Activated CD4-positive, alpha-beta T cell treated with anti-CD3 and anti-CD28 coated beads for 48 hours (primary cell): ENCODE measurements at regions not wholly inside any gene's neighbourhood (a gene's known extent, or its start where the extent isn't known, plus 50 kb on each side); places are given as distances from the start of the nearest gene placed in this dataset.
"Not testable (repeated sequence)": the region's sequence is repeated elsewhere in the genome, so short reads cannot be mapped to it uniquely, and the experiment has no call there.

Experiments used
- DNase-seq: peaks from one replicate; pipeline ENCODE4 v3.0.0-alpha.2; 2020

DNA sequence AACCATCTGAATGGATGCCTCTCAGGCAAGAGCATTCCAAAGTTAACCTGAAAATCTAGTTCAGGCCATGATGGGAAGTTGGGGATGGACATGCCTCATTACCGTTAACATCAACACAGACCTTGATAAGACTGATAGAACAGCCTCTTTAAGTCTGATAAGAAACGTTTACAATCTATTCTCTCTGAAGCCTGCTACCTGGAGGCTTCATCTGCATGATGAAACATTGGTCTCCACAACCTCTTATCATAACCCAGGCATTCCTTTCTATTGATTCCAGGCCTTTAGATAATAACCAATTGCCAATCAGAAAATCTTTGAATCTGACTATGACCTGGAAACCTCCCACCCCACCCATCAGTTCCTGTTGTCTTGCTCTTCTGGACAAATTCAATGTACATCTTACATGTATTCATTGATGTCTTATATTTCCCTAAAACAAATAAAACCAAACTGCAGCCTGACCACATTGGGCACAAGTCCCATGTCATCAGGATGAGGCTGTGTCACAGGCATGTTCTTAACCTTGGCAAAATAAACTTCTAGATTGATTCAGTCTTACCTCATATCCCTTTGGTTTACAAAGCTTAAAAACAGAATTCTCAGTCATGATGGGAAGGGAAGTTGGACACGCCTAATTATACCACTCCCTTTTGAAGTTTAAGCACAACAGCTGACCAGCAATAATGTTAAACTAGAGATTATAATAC is 843.8 kb upstream of the SPRY2 start:
- DNase-seq, result no peak

DNA sequence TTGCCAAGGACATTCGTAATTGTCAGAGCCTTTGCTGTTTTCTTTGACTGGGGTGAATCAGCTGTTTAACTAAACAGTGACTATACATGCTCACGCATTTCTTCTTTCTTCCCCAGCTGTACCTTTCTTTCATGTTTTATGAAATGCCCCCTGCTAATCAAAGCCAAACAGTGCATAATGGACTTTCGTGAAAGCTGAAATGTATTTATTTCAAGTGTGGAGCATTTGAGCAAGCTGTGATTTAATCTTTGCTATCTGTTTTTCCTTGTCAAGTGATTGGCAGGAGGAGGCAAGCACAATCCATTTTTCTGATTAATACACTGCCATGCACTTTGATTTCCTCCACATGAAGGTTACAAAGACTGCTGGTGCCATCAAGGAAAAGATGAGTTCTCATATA is 831.7 kb upstream of the SPRY2 start:
- no peak for DNase-seq

DNA sequence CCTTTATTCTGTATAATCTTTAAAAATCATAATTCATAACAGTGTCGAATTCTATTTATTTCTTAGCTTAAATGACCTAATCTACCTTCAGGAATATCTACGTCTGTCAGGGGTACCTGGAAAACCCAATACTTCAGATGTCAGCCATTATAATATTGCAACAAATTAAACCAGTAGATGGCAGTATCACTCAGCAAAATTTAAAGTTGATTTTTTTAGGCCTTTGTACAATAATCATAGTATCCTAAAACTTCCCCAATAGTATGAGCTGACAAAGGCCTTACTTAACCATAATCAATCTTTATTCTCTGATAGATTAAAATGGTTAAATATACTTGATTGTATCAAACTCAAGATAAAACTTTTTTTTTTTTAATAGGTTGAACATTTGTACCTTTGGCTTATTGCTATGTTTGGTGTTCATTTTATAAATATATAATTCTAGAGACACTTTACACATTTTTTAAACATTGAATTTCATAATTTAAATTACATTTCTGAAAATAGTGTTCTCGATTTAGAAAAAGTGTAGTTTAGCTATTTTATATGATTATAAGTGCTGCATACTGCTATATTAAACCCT is 830.2 kb upstream of the SPRY2 start:
- DNase-seq, result no peak

GRCh38 chr13:81163823-81164222 is 822.9 kb upstream of the SPRY2 start:
- DNase-seq, result not testable (repeated sequence)

DNA sequence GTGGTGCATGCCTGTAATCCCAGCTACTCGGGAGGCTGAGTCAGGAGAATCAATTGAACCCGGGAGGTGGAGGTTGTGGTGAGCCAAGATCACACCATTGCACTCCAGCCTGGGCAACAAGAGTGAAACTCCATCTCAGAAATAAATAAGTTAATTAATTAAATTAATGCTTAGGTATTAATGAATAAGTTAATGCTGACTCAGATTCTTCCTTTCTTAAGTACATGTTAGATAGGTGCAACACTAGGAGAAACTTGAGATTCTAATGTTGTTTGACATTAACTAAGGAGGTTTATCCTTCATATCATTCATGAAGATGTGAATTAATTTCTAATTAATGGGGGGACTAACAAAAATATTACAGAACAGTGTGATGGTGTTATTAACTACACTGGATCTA is 812.6 kb upstream of the SPRY2 start:
- DNase-seq, result no peak

DNA sequence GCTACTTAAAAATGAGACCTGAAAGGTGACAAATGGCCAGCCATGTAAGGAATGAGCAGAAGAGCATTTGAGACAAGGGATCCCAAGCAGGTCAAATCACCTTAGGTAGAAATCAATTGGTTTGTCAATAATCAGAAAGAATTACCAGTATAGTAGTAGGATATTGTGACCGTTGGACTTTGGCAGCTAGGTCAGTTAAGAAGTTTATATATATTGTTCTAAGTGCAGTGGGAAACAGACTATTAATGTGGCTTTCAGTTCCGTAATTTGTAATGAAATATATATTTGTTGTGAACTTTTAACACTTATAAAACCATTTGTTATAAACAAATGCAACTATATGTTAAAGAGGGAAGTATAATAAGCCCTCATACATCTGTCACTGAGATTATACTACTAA is 807.9 kb upstream of the SPRY2 start:
- DNase-seq, result no peak

DNA sequence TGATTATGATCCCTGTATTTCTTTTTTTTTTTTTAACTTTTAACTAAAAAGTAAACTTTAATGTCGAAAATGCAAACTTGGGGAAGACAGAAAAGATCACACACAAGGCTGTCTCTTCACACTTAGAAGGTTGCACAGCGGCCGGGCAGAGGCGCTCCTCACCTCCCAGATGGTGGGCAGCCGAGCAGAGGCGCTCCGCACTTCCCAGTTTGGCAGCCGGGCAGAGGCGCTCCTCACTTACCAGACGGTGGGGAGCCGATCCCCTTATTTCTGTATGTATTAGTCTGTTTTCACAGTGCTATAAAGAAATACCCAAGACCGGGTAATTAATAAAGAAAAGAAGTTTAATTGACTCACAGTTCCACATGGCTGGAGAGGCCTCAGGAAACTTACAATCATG is 805.6 kb upstream of the SPRY2 start:
- not testable (repeated sequence) for DNase-seq

DNA sequence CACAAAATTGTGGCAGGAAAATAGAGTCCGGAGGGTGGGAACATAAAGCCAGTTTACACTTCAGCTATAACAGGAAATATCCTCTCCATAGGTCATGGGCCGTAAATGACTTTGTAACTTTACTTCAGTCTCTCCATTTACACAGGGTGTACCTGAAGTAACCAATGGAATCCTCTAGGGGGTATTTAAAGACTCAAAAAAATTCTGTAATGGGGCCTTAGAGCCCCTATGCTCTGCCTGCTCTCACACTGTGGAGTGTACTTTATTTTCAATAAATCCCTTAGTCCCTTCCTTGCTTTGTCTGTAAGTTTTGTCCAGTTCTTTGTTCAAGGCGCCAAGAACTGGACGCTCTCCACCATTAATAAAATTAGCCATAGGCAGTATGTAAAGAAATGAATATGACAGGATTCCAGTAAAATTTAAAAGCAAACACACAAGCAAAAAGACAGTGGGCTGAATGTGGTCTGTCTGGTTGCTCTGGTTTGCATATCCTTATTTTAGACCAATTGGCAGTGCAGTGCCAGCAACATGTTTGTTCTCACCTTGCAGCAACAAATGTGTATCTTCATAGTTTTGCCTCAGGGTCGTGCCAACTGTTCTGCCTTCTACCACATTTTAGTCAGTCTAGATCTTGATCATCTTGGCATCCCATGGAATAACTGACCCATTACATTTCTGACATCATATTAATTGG is 801.5 kb upstream of the SPRY2 start:
- DNase-seq, result no peak

DNA sequence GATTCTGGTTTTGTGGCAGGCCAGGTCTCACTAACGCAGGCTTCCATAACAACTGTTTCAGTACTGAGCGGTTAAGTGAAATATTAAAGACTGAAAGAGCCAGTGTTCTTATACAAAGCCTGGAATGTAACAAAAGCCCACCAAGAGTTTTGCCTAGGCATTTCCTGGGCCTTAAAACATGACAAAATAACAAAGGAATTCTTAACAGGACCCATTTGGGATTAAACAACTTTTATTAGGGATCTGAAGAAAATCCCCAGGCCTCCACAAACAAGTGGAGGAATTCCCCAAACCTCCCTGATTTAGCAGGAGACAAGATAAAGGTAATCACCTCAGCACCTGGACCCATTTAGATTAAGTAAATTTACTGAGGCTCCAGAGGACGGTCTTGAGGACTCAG is 799.7 kb upstream of the SPRY2 start:
- no peak for DNase-seq

DNA sequence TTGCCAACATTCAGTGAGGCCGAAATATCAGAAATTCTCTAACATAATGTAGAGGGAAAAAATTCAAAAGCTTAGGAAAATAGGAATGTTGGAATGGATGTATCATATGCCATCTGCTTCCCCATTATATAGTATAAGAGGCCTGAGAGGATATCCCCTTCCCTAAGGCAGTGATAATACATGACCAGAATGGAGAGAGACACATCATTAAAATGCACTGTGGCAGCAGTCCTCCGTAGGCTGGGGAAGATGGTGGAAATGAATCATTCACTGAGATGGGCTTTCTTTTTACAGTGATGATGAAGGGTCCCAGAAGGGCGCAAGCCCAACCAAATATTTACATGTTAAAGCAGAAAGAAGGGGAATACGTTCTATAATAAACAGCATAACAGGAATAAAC is 799.1 kb upstream of the SPRY2 start:
- no peak for DNase-seq

DNA sequence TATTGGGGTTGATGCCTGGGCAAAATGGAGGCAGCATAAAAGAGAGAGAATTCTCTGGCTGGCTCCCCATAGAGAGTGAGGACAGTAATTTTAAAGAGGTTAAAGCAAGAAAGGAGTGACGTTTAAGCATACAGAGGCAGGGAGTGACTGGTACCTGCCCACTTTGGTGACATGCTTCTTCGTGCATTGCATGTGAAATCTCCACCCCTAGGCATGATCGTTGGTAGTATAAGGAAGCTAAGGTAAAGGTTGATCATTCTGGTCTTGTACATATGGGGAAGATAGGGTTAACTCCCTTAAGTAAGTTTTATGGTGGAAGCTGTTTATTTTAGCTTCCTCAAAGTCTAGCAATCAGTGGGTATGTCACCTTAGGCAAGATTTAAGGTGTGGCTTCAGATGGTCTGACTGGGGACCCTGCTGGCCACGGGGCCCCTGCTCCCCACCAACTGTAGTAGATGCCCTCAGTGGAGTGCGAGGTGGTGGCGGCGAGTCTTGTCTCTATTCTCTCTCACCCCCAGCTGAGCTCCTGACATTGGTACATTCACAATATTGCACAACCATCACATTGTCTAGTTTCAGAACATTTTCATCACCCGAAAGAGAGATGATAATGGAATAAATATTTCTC is 797.5 kb upstream of the SPRY2 start:
- no peak for DNase-seq

- no peak for DNase-seq
Measured at GRCh38 chr13:81133066-81133465, 792.1 kb upstream of the SPRY2 start.

GRCh38 chr13:81117416-81117815 is 776.5 kb upstream of the SPRY2 start:
- DNase-seq, result no peak

DNA sequence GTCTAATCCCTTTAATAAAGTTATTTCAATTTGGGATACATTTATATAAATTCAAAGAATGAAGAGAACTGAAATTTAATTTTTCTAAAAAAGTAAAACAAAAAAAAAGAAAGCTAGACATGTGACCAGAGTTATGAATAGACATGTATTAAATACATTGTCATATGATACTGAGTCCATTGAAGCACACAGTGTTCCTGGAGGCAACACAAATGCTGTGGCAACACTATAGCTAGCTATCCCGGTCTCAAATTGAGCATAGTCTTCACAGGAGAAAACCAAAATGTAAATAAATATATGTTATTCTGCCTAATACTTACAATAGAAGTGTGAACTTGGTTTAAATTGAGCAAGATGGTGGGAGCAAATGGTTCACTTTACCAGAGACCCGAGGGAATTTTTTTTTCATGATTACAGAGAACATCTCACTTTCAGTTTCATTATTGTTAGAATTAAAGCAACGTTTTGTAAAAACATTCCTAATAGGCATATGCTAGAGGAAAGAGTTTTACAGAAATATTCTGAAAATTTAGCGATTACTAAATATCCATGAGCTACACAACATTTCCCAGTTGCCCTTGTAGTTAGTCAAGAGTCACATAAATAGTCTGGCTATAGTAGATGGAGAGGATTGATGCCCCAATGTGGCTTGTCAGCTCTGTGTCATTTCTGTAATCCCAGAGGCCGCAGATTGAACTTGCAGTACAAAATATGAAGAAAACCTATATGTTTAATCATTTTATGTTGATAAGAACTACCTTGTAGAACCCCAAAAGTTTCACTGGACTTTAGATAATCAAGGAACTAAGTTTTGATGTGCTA is 775.7 kb upstream of the SPRY2 start:
- no peak for DNase-seq

- DNase-seq, result no peak
Measured at GRCh38 chr13:81109026-81109425, 768.1 kb upstream of the SPRY2 start.

- DNase-seq, result no peak
Measured at GRCh38 chr13:81106348-81106747, 765.4 kb upstream of the SPRY2 start.

- DNase-seq, result no peak
Measured at GRCh38 chr13:81104035-81104715, 763.2 kb upstream of the SPRY2 start.

GRCh38 chr13:81102066-81102465 is 761.1 kb upstream of the SPRY2 start:
- DNase-seq, result not testable (repeated sequence)

- no peak for DNase-seq
Measured at GRCh38 chr13:81089371-81090157, 748.6 kb upstream of the SPRY2 start.

DNA sequence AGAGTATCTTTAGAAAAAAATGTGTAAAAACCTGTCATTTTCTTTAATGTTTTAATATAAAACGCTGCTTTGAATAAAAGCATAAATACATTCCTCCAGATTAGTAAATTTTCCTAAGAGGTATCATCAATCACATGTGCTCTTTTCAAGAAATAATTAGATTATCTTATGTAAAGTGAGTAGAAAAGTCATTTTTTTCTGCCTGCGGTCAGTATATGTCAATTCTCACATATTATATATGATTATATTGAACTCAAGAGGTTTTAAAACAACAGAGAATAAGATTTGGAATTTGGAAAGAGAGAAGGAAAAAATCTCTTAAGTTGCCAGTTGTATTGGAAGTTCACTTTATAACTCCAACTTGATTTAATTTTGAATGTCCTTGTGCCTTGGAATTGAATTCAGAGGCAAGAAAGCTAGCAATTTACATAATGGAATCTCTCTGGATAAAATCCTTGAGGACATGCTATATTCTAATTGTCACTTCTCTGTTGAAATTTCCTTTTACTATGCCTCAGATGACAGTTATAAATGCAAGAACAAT is 740.1 kb upstream of the SPRY2 start:
- no peak for DNase-seq

GRCh38 chr13:81078048-81078447 is 737.1 kb upstream of the SPRY2 start:
- no peak for DNase-seq
